H9 (cell line): ENCODE measurements at regions not wholly inside any gene's neighbourhood (a gene's known extent, or its start where the extent isn't known, plus 50 kb on each side); places are given as distances from the start of the nearest gene placed in this dataset.

Source experiments
- DNase-seq: peaks from one replicate; pipeline ENCODE4 v3.0.0-alpha.2; 2017
- H2AFZ ChIP-seq: one replicate; pipeline ENCODE4 v1.6.1; 2013; ENCODE audit warnings: mild to moderate bottlenecking, low read length, control low read depth, moderate library complexity
- H2AK5ac ChIP-seq: 2 replicates; pipeline ENCODE4 v1.6.1; 2013; ENCODE audit warnings: low read length, control low read depth, mixed read lengths; ENCODE audit not compliant: insufficient read length
- H2BK120ac ChIP-seq: one replicate; pipeline ENCODE4 v1.6.1; 2013; ENCODE audit warnings: low read depth, mild to moderate bottlenecking, low read length, control low read depth, inconsistent platforms; ENCODE audit not compliant: poor library complexity, severe bottlenecking
- H2BK12ac ChIP-seq: 2 replicates; pipeline ENCODE4 v1.6.1; 2013; ENCODE audit warnings: low read length, control low read depth, mixed read lengths, low read depth; ENCODE audit not compliant: insufficient read length
- H2BK15ac ChIP-seq: 2 replicates; pipeline ENCODE4 v1.6.1; 2013; ENCODE audit warnings: low read depth, low read length, control low read depth
- H2BK20ac ChIP-seq: one replicate; pipeline ENCODE4 v1.6.1; 2013; ENCODE audit warnings: low read depth, mild to moderate bottlenecking, low read length, control low read depth, inconsistent platforms; ENCODE audit not compliant: poor library complexity, severe bottlenecking
- H2BK5ac ChIP-seq: 2 replicates; pipeline ENCODE4 v1.6.1; 2013; ENCODE audit warnings: low read length, control low read depth, mixed read lengths; ENCODE audit not compliant: insufficient read length
- H3K14ac ChIP-seq: 2 replicates; pipeline ENCODE4 v1.6.1; 2013; ENCODE audit warnings: low read length, control low read depth; ENCODE audit not compliant: insufficient read depth
- H3K18ac ChIP-seq: 2 replicates; pipeline ENCODE4 v1.6.1; 2013; ENCODE audit warnings: low read depth, mild to moderate bottlenecking, mixed read lengths, low read length, control low read depth; ENCODE audit not compliant: insufficient read length
- H3K23ac ChIP-seq: 2 replicates; pipeline ENCODE4 v1.6.1; 2013; ENCODE audit warnings: low read length, control low read depth, mixed read lengths, low read depth; ENCODE audit not compliant: insufficient read length
- H3K23me2 ChIP-seq: 2 replicates; pipeline ENCODE4 v1.6.1; 2013; ENCODE audit warnings: low read depth, mild to moderate bottlenecking, mixed read lengths, low read length, control low read depth; ENCODE audit not compliant: insufficient read length, poor library complexity, severe bottlenecking
- H3K27ac ChIP-seq: 2 replicates; pipeline ENCODE4 v1.5.1; 2013; ENCODE audit warnings: low read length, control low read depth, mixed read lengths, low read depth; ENCODE audit not compliant: insufficient read length
- H3K27me3 ChIP-seq: 2 replicates; pipeline ENCODE4 v1.6.1; 2013; ENCODE audit warnings: low read length, control low read depth, inconsistent platforms; ENCODE audit not compliant: insufficient read depth
- H3K4ac ChIP-seq: 2 replicates; pipeline ENCODE4 v1.6.1; 2013; ENCODE audit warnings: low read depth, mild to moderate bottlenecking, control low read depth, inconsistent platforms, low read length, moderate library complexity
- H3K4me1 ChIP-seq: 2 replicates; pipeline ENCODE4 v1.6.1; 2013; ENCODE audit warnings: low read length, control low read depth, inconsistent platforms; ENCODE audit not compliant: insufficient read depth
- H3K4me2 ChIP-seq: 2 replicates; pipeline ENCODE4 v1.6.1; 2013; ENCODE audit warnings: low read length, control low read depth, mixed read lengths; ENCODE audit not compliant: insufficient read length, insufficient read depth
- H3K56ac ChIP-seq: 2 replicates; pipeline ENCODE4 v1.6.1; 2013; ENCODE audit warnings: low read depth, mild to moderate bottlenecking, mixed read lengths, low read length, control low read depth; ENCODE audit not compliant: insufficient read length
- H3K79me1 ChIP-seq: 2 replicates; pipeline ENCODE4 v1.6.1; 2013; ENCODE audit warnings: low read depth, mild to moderate bottlenecking, moderate library complexity, low read length, control low read depth, inconsistent platforms; ENCODE audit not compliant: insufficient read depth, poor library complexity, severe bottlenecking
- H3K79me2 ChIP-seq: 2 replicates; pipeline ENCODE4 v1.6.1; 2013; ENCODE audit warnings: low read length, control low read depth, inconsistent platforms; ENCODE audit not compliant: insufficient read depth
- H3K9ac ChIP-seq: 2 replicates; pipeline ENCODE4 v1.6.1; 2013; ENCODE audit warnings: low read length, control low read depth, mixed read lengths; ENCODE audit not compliant: insufficient read length; ENCODE audit errors: extremely low read depth
- H3K9me3 ChIP-seq: one replicate; pipeline ENCODE4 v1.6.1; 2013; ENCODE audit warnings: low read depth, low read length, inconsistent platforms; ENCODE audit not compliant: control insufficient read depth
- H3T11ph ChIP-seq: one replicate; pipeline ENCODE4 v1.6.1; 2013; ENCODE audit warnings: mild to moderate bottlenecking, low read length, control low read depth, inconsistent platforms
- H4K20me1 ChIP-seq: one replicate; pipeline ENCODE4 v1.6.1; 2013; ENCODE audit not compliant: control insufficient read depth, insufficient read length, insufficient read depth
- H4K5ac ChIP-seq: 2 replicates; pipeline ENCODE4 v1.6.1; 2013; ENCODE audit warnings: low read depth, mild to moderate bottlenecking, mixed read lengths, low read length, control low read depth; ENCODE audit not compliant: insufficient read length
- H4K8ac ChIP-seq: replicated peaks from 2 replicates; pipeline ENCODE4 v1.6.1; 2013; ENCODE audit warnings: low read length, control low read depth, mixed read lengths, low read depth; ENCODE audit not compliant: insufficient read length
- H4K91ac ChIP-seq: 2 replicates; pipeline ENCODE4 v1.6.1; 2013; ENCODE audit warnings: low read depth, mild to moderate bottlenecking, moderate library complexity, mixed read lengths, low read length, control low read depth; ENCODE audit not compliant: insufficient read length
- H3K27ac Mint-ChIP-seq, 3 experiments: 2 replicates in 2 of 3; 3 replicates in 1 of 3; pipeline ENCODE4 v1.8.0; 2020 to 2021; ENCODE audit warnings: mixed read lengths in 3 of 3, mild to moderate bottlenecking in 1 of 3, moderate library complexity in 1 of 3
- H3K27me3 Mint-ChIP-seq: 2 replicates; pipeline ENCODE4 v1.8.0; 2021; ENCODE audit warnings: low read depth, mild to moderate bottlenecking, moderate library complexity, mixed read lengths
- H3K36me3 Mint-ChIP-seq, 3 experiments: 2 replicates in 2 of 3; 3 replicates in 1 of 3; pipeline ENCODE4 v1.8.0; 2020 to 2021; ENCODE audit warnings: low read depth in 3 of 3, mixed read lengths in 3 of 3; ENCODE audit not compliant: insufficient read depth in 1 of 3
- H3K4me1 Mint-ChIP-seq, 2 experiments: 2 replicates each; pipeline ENCODE4 v1.8.0; 2020; ENCODE audit warnings: mixed read lengths in 2 of 2
- H3K4me3 Mint-ChIP-seq, 2 experiments: 2 replicates in 1 of 2; 3 replicates in 1 of 2; pipeline ENCODE4 v1.8.0; 2020 to 2021; ENCODE audit warnings: mild to moderate bottlenecking in 2 of 2, mixed read lengths in 2 of 2, moderate library complexity in 1 of 2
- H3K9me3 Mint-ChIP-seq, 2 experiments: 2 replicates in 1 of 2; 3 replicates in 1 of 2; pipeline ENCODE4 v1.8.0; 2020; ENCODE audit warnings: mild to moderate bottlenecking in 2 of 2, mixed read lengths in 2 of 2, moderate library complexity in 1 of 2
- WGBS: extraction: QIAGEN DNeasy Blood & Tissue Kit; methylation state at CpG from one replicate; pipeline ENCODE4 v1.1.7; 2013; ENCODE audit warnings: missing lambda C conversion rate, low lambda C conversion rate, mixed read lengths; ENCODE audit not compliant: insufficient read length; ENCODE audit errors: extremely low coverage; 5-methylcytosine and 5-hydroxymethylcytosine counted together
- TF ChIP-seq, protein P1 (sequence below): fragments of 200-600 bp; sonication (generic); conservative IDR thresholded peaks from 3 replicates; pipeline ENCODE4 v1.8.0; 2021; ENCODE audit warnings: antibody characterized with exemption, mild to moderate bottlenecking

DNA sequence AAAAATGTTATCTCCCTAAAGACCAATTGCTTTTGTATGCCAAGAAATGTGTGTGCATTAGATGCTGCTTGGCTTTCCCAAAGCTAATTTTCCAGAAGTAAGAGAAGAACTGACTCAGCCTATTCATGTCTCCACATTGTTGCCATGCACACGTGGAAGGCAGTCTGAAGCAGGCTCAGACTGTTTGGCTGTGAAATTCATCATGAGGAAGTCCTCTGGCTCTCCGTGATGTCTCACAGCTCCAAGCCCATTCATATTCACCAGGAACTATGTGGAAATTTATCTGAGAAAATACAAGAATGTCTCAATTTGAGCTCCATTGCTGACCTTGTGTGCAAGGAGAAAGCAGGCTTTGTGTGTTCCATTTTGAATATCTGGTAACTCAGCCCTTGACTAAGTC lies 1022.2 kb upstream of the GJE1 start:
- no peak for DNase-seq
- no CpG with 5 or more reads among the region's 2 CpGs for WGBS
- TF ChIP-seq, protein P1, sequence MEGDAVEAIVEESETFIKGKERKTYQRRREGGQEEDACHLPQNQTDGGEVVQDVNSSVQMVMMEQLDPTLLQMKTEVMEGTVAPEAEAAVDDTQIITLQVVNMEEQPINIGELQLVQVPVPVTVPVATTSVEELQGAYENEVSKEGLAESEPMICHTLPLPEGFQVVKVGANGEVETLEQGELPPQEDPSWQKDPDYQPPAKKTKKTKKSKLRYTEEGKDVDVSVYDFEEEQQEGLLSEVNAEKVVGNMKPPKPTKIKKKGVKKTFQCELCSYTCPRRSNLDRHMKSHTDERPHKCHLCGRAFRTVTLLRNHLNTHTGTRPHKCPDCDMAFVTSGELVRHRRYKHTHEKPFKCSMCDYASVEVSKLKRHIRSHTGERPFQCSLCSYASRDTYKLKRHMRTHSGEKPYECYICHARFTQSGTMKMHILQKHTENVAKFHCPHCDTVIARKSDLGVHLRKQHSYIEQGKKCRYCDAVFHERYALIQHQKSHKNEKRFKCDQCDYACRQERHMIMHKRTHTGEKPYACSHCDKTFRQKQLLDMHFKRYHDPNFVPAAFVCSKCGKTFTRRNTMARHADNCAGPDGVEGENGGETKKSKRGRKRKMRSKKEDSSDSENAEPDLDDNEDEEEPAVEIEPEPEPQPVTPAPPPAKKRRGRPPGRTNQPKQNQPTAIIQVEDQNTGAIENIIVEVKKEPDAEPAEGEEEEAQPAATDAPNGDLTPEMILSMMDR, result no peak
- H3K9me3 ChIP-seq, result no peaks in the 10 kb centered on the region
- Mint-ChIP-seq H3K27ac (peak overlapping the region in 1 of 3 experiments; percentile 52; a peak in 1 of 7 replicates), H3K4me3 (no peak overlapping the region), H3K27me3 (no peaks in the 10 kb centered on the region), H3K36me3 (no peaks in the 10 kb centered on the region; a peak in 1 of 7 replicates), H3K9me3 (no peaks in the 10 kb centered on the region), H3K4me1 (peaks cover 31 to 34% of the 10 kb centered on the region in 2 experiments)
- no peak overlapping the region for H3K23ac ChIP-seq
- no peak overlapping the region for H3K4ac ChIP-seq
- H3K4me1 ChIP-seq, result no peaks in the 10 kb centered on the region
- no peak overlapping the region for H3K4me2 ChIP-seq
- H4K8ac ChIP-seq, result no peak overlapping the region
- H2BK20ac ChIP-seq, result no peak overlapping the region
- H2AFZ ChIP-seq, result no peak overlapping the region
- H3K9ac ChIP-seq, result no peak overlapping the region
- H3K79me1 ChIP-seq, result no peaks in the 10 kb centered on the region
- no peak overlapping the region for H2BK12ac ChIP-seq
- no peak overlapping the region for H3K56ac ChIP-seq
- H2BK5ac ChIP-seq, result no peak overlapping the region
- no peak overlapping the region for H2BK15ac ChIP-seq
- no peak overlapping the region for H3K14ac ChIP-seq
- H2BK120ac ChIP-seq, result no peak overlapping the region
- no peaks in the 10 kb centered on the region for H4K20me1 ChIP-seq
- H3K79me2 ChIP-seq, result no peaks in the 10 kb centered on the region
- H3T11ph ChIP-seq, result no peak overlapping the region
- no peak overlapping the region for H4K5ac ChIP-seq
- H2AK5ac ChIP-seq, result no peak overlapping the region
- H3K18ac ChIP-seq, result no peak overlapping the region
- no peaks in the 10 kb centered on the region for H3K27me3 ChIP-seq
- H3K23me2 ChIP-seq, result no peaks in the 10 kb centered on the region
- no peak overlapping the region for H4K91ac ChIP-seq
- H3K27ac ChIP-seq, result no peak overlapping the region
